ENCODE measurements at regions not wholly inside any gene's neighbourhood (a gene's known extent, or its start where the extent isn't known, plus 50 kb on each side); places are given as distances from the start of the nearest gene placed in this dataset.

DNA sequence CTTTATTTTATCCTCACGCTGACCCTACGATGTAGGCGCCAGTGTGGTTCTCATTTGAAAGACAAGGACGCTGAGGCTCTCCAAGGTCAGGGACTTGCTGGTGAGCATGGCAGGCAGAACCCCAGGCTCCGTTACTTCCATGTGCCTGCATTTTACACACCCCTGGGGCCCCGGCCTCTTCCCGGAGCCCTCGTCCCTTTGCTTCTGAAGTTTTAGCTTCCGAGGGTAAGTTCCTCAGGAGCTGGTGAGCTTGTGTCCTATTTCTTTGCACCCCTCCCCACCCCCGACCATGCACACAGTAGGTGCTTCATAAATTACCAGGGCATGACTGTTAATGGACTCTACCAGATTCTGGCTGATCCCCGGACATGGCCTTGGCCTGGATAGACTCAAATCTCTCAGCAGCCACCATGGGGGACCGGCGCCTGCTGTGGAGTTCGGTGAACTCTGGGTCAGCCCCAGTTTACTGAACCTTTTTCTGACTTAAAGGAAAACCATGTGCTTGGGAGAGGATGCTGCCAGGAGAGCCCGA lies 59.3 kb upstream of the RNU6ATAC start:
- no peak for DNase-seq (ENCODE audit: low read depth, low spot score)
- no peaks in the 10 kb centered on the region for H3K9me3 ChIP-seq (ENCODE audit: insufficient read depth, low read length)
- H3K27me3 ChIP-seq (ENCODE audit: insufficient read depth, insufficient read length): no peaks in the 10 kb centered on the region
- TF ChIP-seq ZNF274 (IDR thresholded peaks at IDR 0.05; ENCODE audit: low read depth, low read length) (no peak), YY1 (IDR thresholded peaks at IDR 0.05; ENCODE audit: insufficient read depth, insufficient read length) (no peak), SUZ12 (IDR thresholded peaks at IDR 0.05; ENCODE audit: extremely low read depth, insufficient read depth, insufficient read length) (no peak)
- no peak overlapping the region for H3K4me3 ChIP-seq (ENCODE audit: insufficient read length, low read depth)
- no peak overlapping the region for H3K9ac ChIP-seq (ENCODE audit: insufficient read length, low read depth)
- peaks cover 26% of the 10 kb centered on the region for H3K4me1 ChIP-seq (ENCODE audit: insufficient read depth, insufficient read length)
- no peaks in the 10 kb centered on the region for H3K36me3 ChIP-seq (ENCODE audit: insufficient read depth, insufficient read length, low read length)

DNA sequence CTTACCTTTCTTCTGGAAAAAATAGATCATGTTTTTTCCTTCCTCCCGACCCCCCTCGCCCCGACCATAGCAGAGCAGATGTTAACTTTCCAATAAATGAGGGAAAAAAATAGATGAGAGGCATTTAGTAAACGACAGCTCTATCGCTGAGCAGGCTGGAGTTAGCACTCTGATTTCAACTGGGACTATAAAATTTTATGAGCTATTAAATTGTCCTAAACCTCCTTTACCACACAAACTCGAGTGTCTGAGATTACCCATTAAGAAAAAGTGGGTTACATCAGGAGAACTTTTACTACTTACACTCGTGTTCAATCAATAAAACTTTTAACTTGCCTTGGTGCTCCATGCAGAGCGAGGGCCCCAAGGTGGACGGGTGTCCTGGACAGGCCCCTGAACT lies 59.8 kb upstream of the RNU6ATAC start:
- Histone ChIP-seq H3K4me1 (ENCODE audit: insufficient read depth, insufficient read length) (peaks cover 26% of the 10 kb centered on the region), H3K9ac (ENCODE audit: insufficient read length, low read depth) (no peak overlapping the region), H3K27me3 (ENCODE audit: insufficient read depth, insufficient read length) (no peaks in the 10 kb centered on the region), H3K36me3 (ENCODE audit: insufficient read depth, insufficient read length, low read length) (no peaks in the 10 kb centered on the region), H3K4me3 (ENCODE audit: insufficient read length, low read depth) (no peak overlapping the region), H3K9me3 (ENCODE audit: insufficient read depth, low read length) (no peaks in the 10 kb centered on the region)
- DNase-seq (ENCODE audit: low read depth, low spot score): no peak
- TF ChIP-seq SUZ12 (IDR thresholded peaks at IDR 0.05; ENCODE audit: extremely low read depth, insufficient read depth, insufficient read length) (no peak), ZNF274 (IDR thresholded peaks at IDR 0.05; ENCODE audit: low read depth, low read length) (no peak), YY1 (IDR thresholded peaks at IDR 0.05; ENCODE audit: insufficient read depth, insufficient read length) (no peak)

GRCh38 chr9:134224567-134225093 lies 60.3 kb upstream of the RNU6ATAC start:
- Histone ChIP-seq H3K27me3 (ENCODE audit: insufficient read depth, insufficient read length) (no peaks in the 10 kb centered on the region), H3K4me3 (ENCODE audit: insufficient read length, low read depth) (no peak overlapping the region)

DNA sequence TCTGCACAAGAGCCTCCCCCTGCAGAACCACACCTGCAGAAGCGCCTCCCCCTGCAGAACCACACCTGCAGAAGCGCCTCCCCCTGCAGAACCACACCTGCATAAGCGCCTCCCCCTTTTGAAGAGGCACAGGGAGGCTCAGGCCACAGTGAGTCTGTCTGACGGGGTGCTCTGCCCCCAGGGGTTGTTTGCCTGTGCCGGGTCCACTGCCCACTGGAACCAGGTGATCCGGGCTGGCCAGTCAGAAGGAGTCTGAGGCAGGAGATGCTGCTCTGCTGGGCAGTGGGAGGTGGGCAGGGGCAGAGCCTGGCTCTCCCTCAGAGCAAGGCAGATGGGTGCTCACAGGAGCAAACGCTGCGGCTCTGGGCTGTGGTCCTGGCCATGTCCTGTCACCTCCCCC lies 60.8 kb upstream of the RNU6ATAC start:
- Histone ChIP-seq H3K4me1 (ENCODE audit: insufficient read depth, insufficient read length) (peaks cover 27% of the 10 kb centered on the region), H3K27me3 (ENCODE audit: insufficient read depth, insufficient read length) (no peaks in the 10 kb centered on the region), H3K9me3 (ENCODE audit: insufficient read depth, low read length) (no peaks in the 10 kb centered on the region), H3K36me3 (ENCODE audit: insufficient read depth, insufficient read length, low read length) (no peaks in the 10 kb centered on the region), H3K4me3 (ENCODE audit: insufficient read length, low read depth) (no peak overlapping the region), H3K9ac (ENCODE audit: insufficient read length, low read depth) (no peak overlapping the region)
- TF ChIP-seq SUZ12 (IDR thresholded peaks at IDR 0.05; ENCODE audit: extremely low read depth, insufficient read depth, insufficient read length) (no peak), ZNF274 (IDR thresholded peaks at IDR 0.05; ENCODE audit: low read depth, low read length) (no peak), YY1 (IDR thresholded peaks at IDR 0.05; ENCODE audit: insufficient read depth, insufficient read length) (no peak)
- DNase-seq (ENCODE audit: low read depth, low spot score): no peak

More at GRCh38 chr9:134224567-134225093, 60.3 kb upstream of the RNU6ATAC start:
- TF ChIP-seq ZNF274 (IDR thresholded peaks at IDR 0.05; ENCODE audit: low read depth, low read length) (no peak), SUZ12 (IDR thresholded peaks at IDR 0.05; ENCODE audit: extremely low read depth, insufficient read depth, insufficient read length) (no peak), YY1 (IDR thresholded peaks at IDR 0.05; ENCODE audit: insufficient read depth, insufficient read length) (no peak)
- no peak for DNase-seq (ENCODE audit: low read depth, low spot score)
- H3K36me3 ChIP-seq (ENCODE audit: insufficient read depth, insufficient read length, low read length): no peaks in the 10 kb centered on the region
- H3K9me3 ChIP-seq (ENCODE audit: insufficient read depth, low read length): no peaks in the 10 kb centered on the region
- peaks cover 26% of the 10 kb centered on the region for H3K4me1 ChIP-seq (ENCODE audit: insufficient read depth, insufficient read length)
- no peak overlapping the region for H3K9ac ChIP-seq (ENCODE audit: insufficient read length, low read depth)

- TF ChIP-seq ZNF274 (IDR thresholded peaks at IDR 0.05; ENCODE audit: low read depth, low read length) (no peak), YY1 (IDR thresholded peaks at IDR 0.05; ENCODE audit: insufficient read depth, insufficient read length) (no peak), SUZ12 (IDR thresholded peaks at IDR 0.05; ENCODE audit: extremely low read depth, insufficient read depth, insufficient read length) (no peak)
- Histone ChIP-seq H3K9ac (ENCODE audit: insufficient read length, low read depth) (no peak overlapping the region), H3K27me3 (ENCODE audit: insufficient read depth, insufficient read length) (no peaks in the 10 kb centered on the region), H3K4me1 (ENCODE audit: insufficient read depth, insufficient read length) (peaks cover 27% of the 10 kb centered on the region), H3K9me3 (ENCODE audit: insufficient read depth, low read length) (no peaks in the 10 kb centered on the region), H3K4me3 (ENCODE audit: insufficient read length, low read depth) (no peak overlapping the region), H3K36me3 (ENCODE audit: insufficient read depth, insufficient read length, low read length) (no peaks in the 10 kb centered on the region)
- DNase-seq (ENCODE audit: low read depth, low spot score): no peak
Observed at GRCh38 chr9:134225816-134226215, 61.5 kb upstream of the RNU6ATAC start.

DNA sequence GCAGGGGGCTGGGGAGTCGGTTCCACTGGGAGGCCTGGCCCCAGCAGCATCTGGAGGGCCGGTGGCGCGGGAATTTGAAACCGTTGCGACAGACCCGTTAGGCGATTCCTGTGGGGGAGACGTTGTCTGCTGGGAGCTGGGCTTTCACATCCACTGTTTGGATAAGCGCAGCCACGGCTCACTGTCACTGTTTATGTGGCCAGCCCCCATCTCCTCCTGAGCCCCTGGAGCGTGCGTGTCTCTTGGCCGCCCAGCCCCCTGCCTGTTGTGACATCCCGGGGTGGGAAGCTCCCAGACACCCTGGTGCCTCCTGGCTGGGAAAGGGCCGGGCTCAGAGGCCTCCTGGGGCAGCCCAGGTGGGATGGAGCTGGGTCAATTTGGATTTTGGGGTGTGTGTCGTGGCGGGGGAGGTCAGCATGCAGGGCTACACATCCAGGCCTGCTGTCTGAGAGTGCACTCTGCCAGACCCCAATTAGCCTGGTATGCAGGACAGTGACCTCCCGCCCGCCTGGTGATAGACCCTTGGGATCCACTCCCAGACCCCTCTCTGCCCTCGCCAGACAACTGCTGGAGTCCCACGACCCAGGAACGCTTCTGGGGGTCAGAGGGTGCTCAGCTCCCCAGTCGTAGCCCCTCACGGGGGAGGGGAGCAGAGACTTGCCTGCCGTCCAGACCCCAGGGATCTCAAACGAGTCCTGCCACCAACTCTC lies 62.0 kb upstream of the RNU6ATAC start:
- TF ChIP-seq ZNF274 (IDR thresholded peaks at IDR 0.05; ENCODE audit: low read depth, low read length): no peak
- TF ChIP-seq SUZ12 (IDR thresholded peaks at IDR 0.05; ENCODE audit: extremely low read depth, insufficient read depth, insufficient read length): no peak
- no peak for TF ChIP-seq YY1 (IDR thresholded peaks at IDR 0.05; ENCODE audit: insufficient read depth, insufficient read length)
- no peak for DNase-seq (ENCODE audit: low read depth, low spot score)
- H3K4me3 ChIP-seq (ENCODE audit: insufficient read length, low read depth): no peak overlapping the region
- no peak overlapping the region for H3K9ac ChIP-seq (ENCODE audit: insufficient read length, low read depth)
- H3K9me3 ChIP-seq (ENCODE audit: insufficient read depth, low read length): no peaks in the 10 kb centered on the region
- H3K4me1 ChIP-seq (ENCODE audit: insufficient read depth, insufficient read length): peaks cover 27% of the 10 kb centered on the region
- H3K27me3 ChIP-seq (ENCODE audit: insufficient read depth, insufficient read length): no peaks in the 10 kb centered on the region
- H3K36me3 ChIP-seq (ENCODE audit: insufficient read depth, insufficient read length, low read length): no peaks in the 10 kb centered on the region
